ENCODE measurements at regions not wholly inside any gene's neighbourhood (a gene's known extent, or its start where the extent isn't known, plus 50 kb on each side); places are given as distances from the start of the nearest gene placed in this dataset.

DNA sequence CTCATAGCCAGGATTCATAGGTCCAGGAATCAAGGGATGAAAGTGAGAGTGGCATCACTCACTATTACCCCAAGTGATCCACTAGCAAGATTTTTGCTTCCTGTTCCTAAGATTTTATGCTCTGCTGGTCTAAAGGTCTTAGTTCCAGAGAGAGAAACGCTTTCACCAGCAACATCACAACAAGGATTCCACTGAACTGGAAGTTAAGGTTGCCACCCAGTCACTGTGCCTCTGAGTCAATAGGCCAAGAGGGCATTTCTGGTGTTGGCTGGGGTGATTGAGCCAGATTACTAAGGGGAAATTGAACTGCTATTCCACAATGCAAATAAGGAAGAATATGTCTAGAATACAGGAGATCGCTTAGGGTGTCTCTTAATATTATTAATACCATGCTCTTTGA, 142.5 kb upstream of the ARID2 start:
- DNase-seq (ENCODE audit: low spot score), result no peak

DNA sequence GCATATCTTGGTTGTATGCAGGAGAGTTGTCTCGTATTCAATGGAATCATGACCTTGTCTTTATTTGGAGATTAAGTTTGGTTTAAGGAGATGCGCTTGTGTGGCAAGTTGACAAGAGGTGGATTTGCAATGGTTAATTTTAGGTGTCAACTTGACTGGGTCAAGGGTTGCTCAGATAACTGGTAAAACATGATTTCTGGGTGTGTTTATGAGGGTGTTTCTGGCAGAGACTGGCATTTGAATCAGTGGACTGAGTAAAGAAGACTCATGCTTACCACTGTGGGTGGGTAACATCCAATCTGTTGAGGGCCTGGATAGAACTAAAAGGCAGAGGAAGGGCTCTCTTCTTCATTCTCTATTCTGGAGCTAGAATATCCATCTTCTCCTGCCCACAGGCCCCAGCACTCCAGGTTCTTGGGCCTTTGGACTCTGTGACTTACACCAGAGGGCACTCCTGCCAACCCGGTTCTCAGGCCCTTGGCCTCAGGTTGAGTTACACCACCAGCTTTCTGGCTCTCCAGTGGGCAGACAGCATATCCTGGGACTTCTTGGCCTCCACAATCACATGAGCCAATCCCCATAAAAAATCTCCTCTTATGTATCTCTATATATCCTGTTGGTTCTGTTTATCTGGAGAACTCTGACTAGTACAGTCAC, 141.5 kb upstream of the ARID2 start:
- DNase-seq (ENCODE audit: low spot score), result no peak

DNA sequence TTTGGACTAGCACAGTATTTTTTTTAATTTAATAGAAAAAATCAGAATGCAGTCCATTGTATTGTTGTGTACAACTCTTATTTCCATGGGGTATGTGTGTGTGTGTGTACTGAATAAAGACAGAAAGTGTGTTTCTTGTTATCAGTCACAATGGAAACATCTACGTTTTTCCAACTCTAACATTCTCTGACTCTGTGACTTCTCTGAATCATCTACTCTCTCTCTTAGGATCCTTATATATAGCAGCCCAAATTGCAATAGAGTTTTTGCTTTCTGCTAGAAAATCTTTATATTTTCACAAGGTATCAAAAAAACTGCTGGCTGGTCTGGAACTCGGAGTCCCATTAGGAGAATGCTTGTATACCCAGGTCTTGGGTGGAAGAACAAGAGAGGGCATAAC, 138.9 kb upstream of the ARID2 start:
- no peak for DNase-seq (ENCODE audit: low spot score)

DNA sequence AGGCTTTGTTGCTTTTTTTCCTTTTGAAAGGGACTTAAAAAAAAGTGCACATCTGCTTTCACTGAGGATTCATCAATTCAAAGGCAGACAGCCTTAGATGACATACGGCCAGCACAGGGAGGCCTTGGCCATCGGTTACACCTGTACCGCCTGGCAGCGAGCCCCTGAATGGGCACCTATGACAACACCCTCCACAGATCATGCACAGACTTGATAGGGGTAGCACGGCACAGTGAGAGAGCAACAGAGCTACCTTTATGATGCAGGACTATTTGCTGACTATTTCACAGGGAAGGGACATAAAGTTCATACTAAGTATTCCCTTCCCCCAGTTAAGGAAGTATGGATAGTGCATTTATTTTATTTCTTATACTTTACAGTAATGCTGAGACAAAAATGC, 137.9 kb upstream of the ARID2 start:
- DNase-seq (ENCODE audit: low spot score), result no peak

DNA sequence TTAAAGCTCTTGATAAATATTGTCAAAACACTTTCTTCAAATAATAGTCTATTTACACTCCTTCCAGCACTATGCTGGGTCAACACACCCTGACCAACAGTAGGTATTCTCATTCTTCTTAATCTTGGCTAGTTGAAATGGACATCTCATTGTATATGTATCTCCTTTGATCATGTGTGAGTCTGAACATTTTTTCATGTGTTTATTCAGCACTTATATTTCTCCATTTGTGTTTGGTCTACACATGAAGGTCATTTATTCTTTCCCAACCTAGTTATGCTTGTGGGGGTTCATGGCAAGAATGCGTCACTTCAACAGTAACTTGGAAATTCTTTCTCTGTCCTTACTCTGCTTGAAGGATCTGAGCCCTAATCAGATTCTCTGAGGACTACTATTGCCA, 133.1 kb upstream of the ARID2 start:
- no peak for DNase-seq (ENCODE audit: low spot score)

DNA sequence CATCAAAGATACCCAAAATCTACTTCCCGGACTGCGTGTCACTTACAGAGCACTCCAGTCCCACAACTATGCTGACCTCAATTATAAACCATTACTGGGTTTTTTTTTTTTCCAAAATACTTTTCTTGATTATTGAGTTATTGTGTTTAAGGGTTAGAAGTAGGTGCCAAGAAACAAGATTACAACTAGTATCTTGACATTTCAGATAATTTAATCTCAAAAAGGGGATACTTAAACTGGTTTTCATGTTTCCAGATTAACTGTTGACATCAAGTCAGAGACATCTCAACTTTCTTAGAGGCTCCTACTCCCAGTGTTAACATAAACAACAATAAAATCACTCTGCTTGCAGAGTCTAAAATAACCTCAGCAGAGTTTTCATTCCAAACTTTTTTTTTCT, 131.2 kb upstream of the ARID2 start:
- DNase-seq (ENCODE audit: low spot score), result no peak

DNA sequence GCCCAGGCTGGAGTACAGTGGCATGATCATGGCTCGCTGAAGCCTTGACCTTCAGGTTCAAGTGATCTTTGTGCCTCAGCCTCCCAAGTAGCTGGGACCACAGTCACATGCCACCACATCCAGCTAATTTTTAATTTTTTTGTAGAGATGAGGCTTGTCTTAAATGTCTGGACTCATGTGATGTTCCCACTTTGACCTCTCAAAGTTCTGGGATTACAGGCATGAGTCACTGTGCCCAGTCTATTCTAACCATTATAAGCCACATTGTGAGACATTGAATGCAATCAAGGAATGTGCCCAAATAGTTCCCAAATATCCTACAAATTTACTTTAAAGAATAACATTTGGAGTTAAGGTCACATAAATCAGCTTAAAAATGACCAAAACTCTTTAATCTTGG, 130.7 kb upstream of the ARID2 start:
- DNase-seq (ENCODE audit: low spot score), result no peak

DNA sequence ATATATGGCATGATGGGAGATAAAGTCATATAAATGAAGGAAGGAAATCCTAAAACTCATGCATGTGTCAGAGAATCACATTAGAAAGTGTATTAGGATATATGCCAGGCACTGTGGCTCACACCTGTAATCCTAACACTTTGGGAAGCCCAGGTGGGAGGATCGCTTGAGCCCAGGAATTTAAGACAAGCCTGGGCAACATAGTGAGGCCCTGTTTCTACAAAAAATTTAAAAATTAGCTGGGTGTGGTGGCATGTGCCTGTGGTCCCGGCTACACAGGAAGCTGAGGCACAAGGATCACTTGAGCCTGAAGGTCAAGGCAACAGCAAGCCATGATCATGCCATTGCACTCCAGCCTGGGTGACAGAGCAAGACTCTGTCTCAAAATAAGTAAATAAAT, 130.3 kb upstream of the ARID2 start:
- DNase-seq (ENCODE audit: low spot score), result no peak

DNA sequence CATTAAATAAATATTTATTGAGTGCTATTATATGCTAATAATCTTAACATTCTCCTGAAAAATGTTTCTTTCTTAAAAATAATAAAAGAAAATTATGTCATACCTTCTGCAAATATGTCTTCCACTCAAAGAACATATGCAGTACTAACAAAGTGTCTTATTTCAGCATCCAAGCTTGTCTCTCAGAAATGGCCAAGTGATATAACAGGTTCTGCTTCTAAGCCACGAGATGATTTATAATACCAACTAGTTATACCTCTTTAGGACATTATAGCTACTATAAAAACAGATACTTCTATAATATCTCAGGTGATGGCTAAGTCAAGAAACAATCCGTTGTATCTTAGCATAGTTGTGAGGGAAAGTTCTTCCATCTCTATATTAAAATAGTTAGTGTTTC, 128.1 kb upstream of the ARID2 start:
- DNase-seq (ENCODE audit: low spot score), result no peak

DNA sequence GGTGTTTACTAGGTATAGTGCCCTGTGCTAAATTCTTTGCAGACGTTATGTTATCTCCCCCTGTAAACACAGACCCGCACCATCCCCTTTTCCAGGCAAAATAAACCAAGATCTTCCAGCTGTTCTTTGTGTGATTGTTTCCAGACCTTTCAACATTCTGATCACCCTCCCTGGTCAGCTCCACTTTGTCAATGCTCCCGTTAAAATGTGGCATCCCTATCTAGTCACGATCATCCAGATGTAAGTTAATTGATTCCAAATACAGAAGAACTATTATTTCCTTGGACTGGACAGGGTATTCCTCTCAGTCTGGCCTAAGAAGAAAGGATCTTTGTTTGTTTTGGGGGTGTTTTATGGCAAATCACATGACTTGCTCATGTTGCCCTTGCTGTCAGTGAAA, 127.6 kb upstream of the ARID2 start:
- no peak for DNase-seq (ENCODE audit: low spot score)

DNA sequence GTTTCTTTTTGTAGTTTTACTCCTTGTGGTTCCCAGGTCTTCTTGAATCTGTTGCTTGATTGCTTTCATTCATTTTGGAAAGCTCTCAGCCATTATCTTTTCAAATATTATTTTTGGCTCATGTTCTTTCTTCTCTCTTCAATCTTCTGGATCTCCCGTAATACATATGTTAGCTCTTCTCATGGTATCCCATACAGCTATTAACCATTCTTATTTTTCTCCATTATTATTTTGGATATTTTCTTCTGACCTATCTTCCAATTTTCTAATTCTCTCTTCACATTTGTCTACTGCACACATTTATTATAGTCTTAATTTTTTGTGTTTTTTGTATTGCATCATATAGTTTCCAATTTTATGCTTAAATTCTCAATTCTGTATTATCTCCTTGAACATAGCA, 123.9 kb upstream of the ARID2 start:
- no peak for DNase-seq (ENCODE audit: low spot score)

DNA sequence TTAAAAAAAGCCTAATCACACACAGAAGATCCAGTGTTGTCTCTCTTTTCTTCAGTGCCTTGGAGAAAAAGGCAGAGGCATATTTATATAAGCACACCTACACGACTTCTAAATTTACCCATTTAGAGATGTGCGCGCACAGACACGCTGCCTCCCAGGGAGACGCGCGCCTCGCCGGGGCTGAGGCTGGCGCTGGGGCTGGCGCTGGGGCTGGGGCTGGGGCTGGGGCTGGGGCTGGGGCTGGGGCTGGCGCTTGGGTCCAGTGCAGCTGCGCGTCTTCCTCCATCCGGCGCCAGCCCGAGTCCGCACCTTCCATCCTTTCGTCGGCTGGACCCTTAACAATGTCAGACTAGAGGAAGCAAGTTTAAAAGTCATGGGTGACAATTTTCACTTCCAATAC, 118.4 kb upstream of the ARID2 start:
- DNase-seq (ENCODE audit: low spot score), result no peak

DNA sequence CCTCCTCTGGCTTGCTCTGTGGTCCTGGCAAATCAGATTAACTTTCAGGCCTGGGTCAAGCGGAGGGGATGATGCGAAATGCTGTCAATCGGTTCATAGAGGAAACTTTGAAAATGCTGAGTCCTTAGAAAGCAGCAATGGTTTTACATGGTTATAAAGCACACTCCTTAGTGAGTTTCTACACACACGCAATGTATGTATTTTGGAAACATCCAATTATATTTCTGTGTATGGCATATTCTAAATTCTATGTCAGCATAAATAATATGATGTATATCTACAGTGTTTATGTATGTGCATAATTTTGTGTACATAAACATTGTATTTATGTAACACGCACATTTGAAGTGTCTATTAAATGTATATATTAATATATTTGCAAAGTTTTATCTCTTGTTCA, 118.0 kb upstream of the ARID2 start:
- no peak for DNase-seq (ENCODE audit: low spot score)

DNA sequence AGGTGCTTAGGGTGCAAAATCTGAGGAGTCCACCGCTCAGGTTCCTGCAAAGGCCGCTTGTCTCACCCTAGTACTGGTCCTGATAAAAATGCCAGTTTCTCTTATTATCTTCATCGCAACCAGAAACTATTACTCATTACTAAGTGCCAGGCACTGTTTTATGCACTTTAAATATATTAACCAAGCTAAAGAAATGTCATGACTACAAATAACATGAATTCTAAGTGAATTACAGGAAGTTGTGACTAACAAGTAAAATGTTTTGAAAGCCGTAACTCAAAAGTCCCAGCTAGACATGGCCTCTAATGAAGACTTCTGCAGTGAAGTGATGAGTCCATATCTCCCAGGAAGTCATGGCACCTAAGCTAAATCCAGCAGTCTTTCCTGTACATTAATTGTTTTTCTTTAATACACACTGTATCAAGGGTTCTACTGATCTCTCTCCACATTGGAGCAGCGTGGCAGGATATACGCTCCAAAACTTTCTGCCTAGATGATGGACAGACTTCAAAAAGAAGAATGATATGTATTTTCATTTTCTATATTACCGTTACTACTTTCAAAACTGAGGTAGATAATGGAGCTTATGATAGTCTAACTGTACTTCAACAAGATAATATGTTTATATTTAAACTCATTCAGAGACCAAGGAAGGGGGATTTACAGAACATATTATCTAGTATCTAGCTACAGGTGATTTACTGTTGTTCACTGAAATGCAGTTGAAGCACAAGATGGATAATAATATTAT, 117.3 kb upstream of the ARID2 start:
- DNase-seq (ENCODE audit: low spot score), result peak; percentile 12

DNA sequence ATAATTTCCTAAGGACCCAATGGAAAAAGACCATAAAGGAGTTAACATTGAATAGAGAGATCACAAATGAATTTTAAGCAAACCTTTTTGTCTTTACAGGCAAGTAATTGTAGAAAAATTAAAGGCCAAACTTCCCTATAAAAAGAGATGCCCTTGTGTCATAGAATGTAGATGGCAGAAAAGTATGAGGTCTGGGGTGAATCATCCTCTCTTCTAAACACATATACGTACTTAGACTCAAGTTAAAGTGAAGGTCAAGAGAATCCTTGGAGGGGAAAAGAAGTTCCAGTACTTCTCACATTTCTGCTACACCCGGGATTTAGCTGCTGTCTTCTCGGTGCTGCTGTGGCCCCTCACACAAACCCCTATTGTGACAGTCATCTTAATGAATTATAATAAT, 116.2 kb upstream of the ARID2 start:
- DNase-seq (ENCODE audit: low spot score), result no peak

DNA sequence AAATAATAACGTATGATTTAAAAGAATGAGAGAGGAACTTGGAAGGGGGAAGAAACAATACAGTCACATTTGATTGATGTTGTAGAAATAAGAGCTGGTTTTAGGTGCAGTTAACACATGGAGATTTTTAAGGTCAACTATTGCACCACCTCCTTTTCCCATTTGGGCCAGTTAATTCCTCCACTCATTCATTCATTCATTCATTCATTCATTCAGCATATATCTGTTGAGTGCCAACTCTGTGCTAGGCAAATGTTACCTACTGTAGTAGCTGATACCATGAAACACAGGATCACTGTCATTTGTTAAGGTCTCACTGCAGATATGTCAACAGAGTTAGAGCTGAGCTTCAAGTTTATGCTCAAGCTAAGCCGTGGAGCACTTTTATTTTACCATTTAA, 115.7 kb upstream of the ARID2 start:
- DNase-seq (ENCODE audit: low spot score), result no peak

DNA sequence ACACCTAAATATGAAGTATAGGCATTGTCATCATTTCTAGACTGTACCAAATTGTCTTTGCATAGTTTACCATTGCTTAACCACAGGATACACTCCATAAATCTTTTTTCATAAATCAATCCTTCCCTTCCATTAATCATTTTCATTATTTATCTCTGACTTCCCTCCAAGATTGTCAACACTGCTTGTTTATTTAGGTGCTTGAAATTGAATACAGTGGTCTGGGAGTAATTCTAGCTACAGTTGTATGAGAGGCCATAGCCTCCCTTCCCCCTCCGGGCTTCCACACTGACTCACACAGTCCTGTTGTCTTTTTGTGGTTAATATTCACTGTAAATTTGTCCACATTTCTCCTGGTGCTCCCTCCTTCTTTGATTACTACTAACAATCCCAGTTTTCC, 114.2 kb upstream of the ARID2 start:
- peak; percentile 58 for DNase-seq (ENCODE audit: low spot score)

DNA sequence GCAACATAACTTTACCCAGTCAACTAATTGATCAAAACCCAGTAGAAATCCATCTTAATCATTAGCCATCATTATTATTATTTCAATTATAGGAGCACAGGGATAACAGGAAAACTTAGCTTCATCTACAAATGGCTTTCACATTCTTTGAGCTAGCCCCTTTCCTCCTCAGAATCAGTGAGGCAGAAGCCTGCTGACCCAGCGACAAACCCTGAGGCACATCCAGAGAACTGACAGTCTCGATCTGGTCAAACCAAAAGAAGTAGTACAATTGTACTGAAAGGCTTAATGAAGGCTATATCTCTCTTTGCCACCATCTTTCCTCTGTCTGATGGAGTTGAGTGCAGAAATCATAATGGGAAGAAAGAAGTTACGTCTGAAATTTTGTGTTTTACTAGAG, 109.8 kb upstream of the ARID2 start:
- DNase-seq (ENCODE audit: low spot score), result no peak

DNA sequence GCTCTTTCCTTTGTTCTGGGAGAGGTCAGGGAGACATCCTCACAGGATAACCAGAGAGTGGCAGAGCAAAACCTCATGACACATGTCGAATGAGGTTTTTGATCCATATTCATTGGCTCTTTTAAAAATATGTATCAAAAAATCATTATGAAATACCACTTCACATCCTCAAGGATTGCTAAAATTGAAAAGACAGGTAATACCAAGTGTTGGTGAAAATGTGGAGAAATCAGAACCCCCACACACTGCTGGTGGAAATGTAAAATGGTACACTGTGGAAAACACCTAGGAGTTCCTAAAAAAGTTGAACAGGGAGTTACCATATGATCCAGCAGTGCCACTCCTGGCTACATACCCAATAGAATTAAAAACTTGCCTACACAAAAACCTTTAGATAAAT, 107.8 kb upstream of the ARID2 start:
- no peak for DNase-seq (ENCODE audit: low spot score)

DNA sequence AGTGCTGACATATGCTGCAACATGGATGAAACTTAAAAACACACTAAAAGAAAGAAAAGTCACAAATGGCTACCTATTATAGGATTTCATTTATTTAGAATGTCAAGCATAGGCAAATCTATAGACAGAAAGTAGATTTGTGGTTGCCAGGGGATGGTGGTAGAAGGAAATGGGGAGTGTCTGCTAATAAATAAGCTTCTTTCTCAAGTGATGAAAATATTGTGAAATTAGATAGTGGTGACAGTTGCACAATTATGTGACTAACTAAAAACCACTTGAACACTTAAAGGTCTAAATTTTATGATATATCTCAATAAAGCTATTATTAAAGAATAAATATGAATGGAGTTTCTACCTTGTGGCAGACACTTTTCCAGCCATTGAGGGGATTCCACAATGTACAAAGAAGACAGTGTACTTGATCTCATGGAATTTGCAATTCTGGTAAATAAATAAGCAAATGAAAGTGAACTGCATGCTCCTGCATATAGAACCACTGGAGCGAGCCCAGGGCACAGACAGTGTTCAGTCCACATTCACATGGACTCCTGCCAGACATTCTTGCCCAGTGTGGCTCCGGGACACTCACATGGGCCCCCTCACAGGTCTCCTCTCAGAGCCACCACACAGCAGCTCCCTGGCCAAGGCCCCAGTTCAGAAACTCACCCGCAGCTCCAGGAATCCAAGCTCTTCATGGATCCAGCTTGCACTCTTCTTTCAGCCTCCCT, 107.1 kb upstream of the ARID2 start:
- DNase-seq (ENCODE audit: low spot score), result no peak

DNA sequence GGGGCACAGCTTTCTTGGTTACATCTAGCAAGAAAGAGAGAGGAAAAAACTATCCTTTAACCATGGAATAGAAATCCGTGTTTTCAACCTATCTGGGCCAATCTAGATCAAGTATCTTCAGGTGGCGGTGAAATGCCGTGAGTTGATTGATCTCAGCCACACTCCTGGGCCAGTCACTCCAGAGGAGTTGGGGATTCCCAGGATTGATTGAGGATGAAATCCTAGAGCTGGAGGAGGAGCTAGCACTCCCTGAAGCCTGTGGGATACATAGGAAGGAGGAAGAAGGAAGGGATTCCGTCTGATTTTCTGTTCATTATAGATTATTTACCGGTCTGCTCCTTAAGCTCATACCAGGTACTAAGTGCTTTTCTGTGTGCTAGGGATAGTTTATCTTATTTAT, 106.3 kb upstream of the ARID2 start:
- DNase-seq (ENCODE audit: low spot score), result no peak

DNA sequence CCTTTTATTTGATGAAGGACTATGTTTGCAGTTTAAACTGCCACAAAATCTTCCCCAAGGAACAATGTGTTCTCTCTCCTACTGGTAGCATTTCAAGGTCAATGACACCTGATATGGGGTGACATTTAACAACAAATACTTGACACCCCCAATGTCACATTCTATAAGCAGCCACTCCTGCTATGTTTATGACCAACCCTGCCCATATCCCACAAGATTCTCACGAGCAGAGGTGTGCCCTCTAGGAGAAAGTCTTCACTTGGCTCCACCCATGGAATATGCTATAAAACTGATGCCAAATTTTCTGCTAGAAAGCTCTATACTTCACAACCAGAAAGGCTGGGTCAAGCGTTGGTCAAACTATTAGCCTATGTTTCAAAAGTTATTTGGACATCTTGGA, 105.6 kb upstream of the ARID2 start:
- DNase-seq (ENCODE audit: low spot score), result no peak

DNA sequence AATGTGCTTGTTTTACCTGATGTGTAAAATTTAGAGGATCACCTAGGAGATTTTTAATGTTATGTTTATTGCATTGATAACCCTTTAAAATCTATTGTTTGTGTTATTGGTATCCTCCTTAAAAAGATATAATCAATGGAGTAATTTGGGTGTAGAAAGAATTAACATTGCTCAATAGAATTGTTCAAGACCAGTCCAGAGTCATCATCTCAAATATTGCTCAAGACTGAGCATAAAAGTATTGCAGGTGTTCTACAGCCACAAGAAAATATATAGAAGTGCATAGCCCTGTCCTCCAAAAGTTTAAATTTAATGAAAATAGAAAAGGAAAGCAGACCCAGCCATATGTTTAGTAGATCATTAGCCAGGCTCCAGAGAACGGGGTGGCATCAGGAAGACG, 102.5 kb upstream of the ARID2 start:
- DNase-seq (ENCODE audit: low spot score), result no peak
